ENCODE measurements at regions not wholly inside any gene's neighbourhood (a gene's known extent, or its start where the extent isn't known, plus 50 kb on each side); places are given as distances from the start of the nearest gene placed in this dataset.

- TF ChIP-seq CTCF (IDR thresholded peaks at IDR 0.05) = no peak
- H3K27me3 ChIP-seq = peaks cover 0 to 19% (median 4%) of the 10 kb centered on the region in 7 donors
- DNase-seq = no peak
- H3K9me3 ChIP-seq = peaks cover 0 to 23% (median 7%) of the 10 kb centered on the region in 11 donors
- no peaks in the 10 kb centered on the region for H3K4me1 ChIP-seq
- WGBS, 2 donors = 91 to 95% methylated on average over 5 of the region's 5 CpGs
- ATAC-seq = no peak
- intact Hi-C loops (cut with DNase I) = loop anchor here in 1 of 10 donors (10.0 kb wide), 1 partner anchor 527 kb away; no protein-coding TSS in a partner anchor
- no peak overlapping the region for H3K4me3 ChIP-seq
- H3K27ac ChIP-seq = no peak overlapping the region
- H3K36me3 ChIP-seq = no peaks in the 10 kb centered on the region
Observed at GRCh38 chr21:35417762-35418161, 368.7 kb upstream of the RUNX1 start.

- no peak for DNase-seq
- no peaks in the 10 kb centered on the region for H3K4me1 ChIP-seq
- H3K27ac ChIP-seq = no peak overlapping the region
- H3K27me3 ChIP-seq = peaks cover 0 to 25% (median 5%) of the 10 kb centered on the region in 7 donors
- no peak overlapping the region for H3K4me3 ChIP-seq
- intact Hi-C loops (cut with DNase I) = loop anchor here in 1 of 10 donors (10.0 kb wide), 1 partner anchor 528 kb away; no protein-coding TSS in a partner anchor
- WGBS, 2 donors = 69 to 72% methylated on average over 8 of the region's 8 CpGs
- H3K9me3 ChIP-seq = peaks cover 0 to 15% (median 3%) of the 10 kb centered on the region in 11 donors
- no peak for TF ChIP-seq CTCF (IDR thresholded peaks at IDR 0.05)
- ATAC-seq = no peak
- no peaks in the 10 kb centered on the region for H3K36me3 ChIP-seq
Observed at GRCh38 chr21:35416866-35417489, 367.9 kb upstream of the RUNX1 start.

GRCh38 chr21:35414507-35415139 lies 365.5 kb upstream of the RUNX1 start:
- no peak for ATAC-seq
- intact Hi-C loops (cut with DNase I) = loop anchor here in 1 of 10 donors (10.0 kb wide), 1 partner anchor 530 kb away; no protein-coding TSS in a partner anchor
- H3K4me3 ChIP-seq = no peak overlapping the region

GRCh38 chr21:35414056-35414455 lies 365.0 kb upstream of the RUNX1 start:
- Histone ChIP-seq H3K4me1 (no peaks in the 10 kb centered on the region), H3K36me3 (no peaks in the 10 kb centered on the region), H3K27me3 (peaks cover 0 to 37% (median 10%) of the 10 kb centered on the region in 7 donors), H3K9me3 (no peaks in the 10 kb centered on the region), H3K4me3 (no peak overlapping the region), H3K27ac (no peak overlapping the region)
- TF ChIP-seq CTCF (IDR thresholded peaks at IDR 0.05) = no peak
- DNase-seq (no peak), ATAC-seq (no peak)
- WGBS, 2 donors = 72 to 86% methylated on average over 3 of the region's 3 CpGs
- intact Hi-C loops (cut with DNase I) = loop anchor here in 1 of 10 donors (10.0 kb wide), 1 partner anchor 531 kb away; no protein-coding TSS in a partner anchor

More at GRCh38 chr21:35414507-35415139, 365.5 kb upstream of the RUNX1 start:
- no peak for DNase-seq
- 62 to 65% methylated on average over 7 of the region's 7 CpGs for WGBS, 2 donors
- TF ChIP-seq CTCF (IDR thresholded peaks at IDR 0.05) = no peak
- no peaks in the 10 kb centered on the region for H3K4me1 ChIP-seq
- no peaks in the 10 kb centered on the region for H3K9me3 ChIP-seq
- peaks cover 0 to 35% (median 10%) of the 10 kb centered on the region in 7 donors for H3K27me3 ChIP-seq
- no peak overlapping the region for H3K27ac ChIP-seq
- H3K36me3 ChIP-seq = no peaks in the 10 kb centered on the region

Data from heart right ventricle (tissue), 16 donors.